Esophagus muscularis mucosa (tissue), 4 donors: ENCODE measurements at regions not wholly inside any gene's neighbourhood (a gene's known extent, or its start where the extent isn't known, plus 50 kb on each side); places are given as distances from the start of the nearest gene placed in this dataset.

Source experiments
- DNase-seq: peaks from one replicate; pipeline ENCODE4 v3.0.0-alpha.2; 2017; ENCODE audit errors: extremely low spot score
- H3K27ac ChIP-seq, 4 donors: fragments of 200-600 bp; sonication (generic); replicated peaks in 1 of 4; 1 replicate in 3 of 4; 2 replicates in 1 of 4; pipeline ENCODE4 v1.5.1; 2016 to 2019; ENCODE audit warnings: mild to moderate bottlenecking in 1 of 4
- H3K27me3 ChIP-seq, 4 donors: fragments of 200-600 bp; sonication (generic); one replicate each; pipeline versions ENCODE4 v1.5.1 to v1.6.0; 2016 to 2019
- H3K36me3 ChIP-seq, 4 donors: fragments of 200-600 bp; sonication (generic); one replicate each; pipeline ENCODE4 v1.5.1; 2016 to 2019
- H3K4me1 ChIP-seq, 4 donors: fragments of 200-600 bp; sonication (generic); one replicate each; pipeline ENCODE4 v1.5.1; 2016 to 2019
- H3K4me3 ChIP-seq, 4 donors: fragments of 200-600 bp; sonication (generic); 1 replicate in 2 of 4; 2 replicates in 2 of 4; pipeline ENCODE4 v1.5.1; 2016 to 2019; ENCODE audit warnings: mild to moderate bottlenecking in 4 of 4, moderate library complexity in 1 of 4
- H3K9me3 ChIP-seq, 4 donors: fragments of 200-600 bp; sonication (generic); 1 replicate in 3 of 4; 2 replicates in 1 of 4; pipeline ENCODE4 v1.5.1; 2016 to 2019
- CTCF ChIP-seq, 3 experiments: fragments of 200-600 bp in 2 of 3; fragments of 450-650 bp in 1 of 3; sonication (generic) in 2 of 3; IDR thresholded peaks; one replicate each; pipeline ENCODE4 v1.5.1; 2017 to 2019; ENCODE audit warnings: antibody characterized with exemption in 3 of 3, mild to moderate bottlenecking in 2 of 3, moderate library complexity in 1 of 3
- EP300 ChIP-seq: sonication (generic); formaldehyde crosslinking; IDR thresholded peaks from one replicate; pipeline ENCODE4 v1.6.1; 2017; ENCODE audit warnings: antibody characterized with exemption
- POLR2A ChIP-seq: fragments of 450-650 bp; IDR thresholded peaks from one replicate; pipeline ENCODE4 v1.6.1; 2017; ENCODE audit warnings: antibody characterized with exemption, moderate library complexity, mild to moderate bottlenecking, low read depth
- POLR2AphosphoS5 ChIP-seq, 2 donors: sonication (generic); formaldehyde crosslinking; IDR thresholded peaks; one replicate each; pipeline ENCODE4 v1.6.1; 2017; ENCODE audit warnings: antibody characterized with exemption in 2 of 2
- WGBS: methylation state at CpG from one replicate; pipeline ENCODE4 v1.1.5; 2018; 5-methylcytosine and 5-hydroxymethylcytosine counted together
- intact Hi-C: fragments of 100-400 bp; cut with DNase I; formaldehyde crosslinking; loops from one replicate; pipeline ENCODE4 v1.15.1; 2023

GRCh38 chr18:8496186-8496585 lies 113.1 kb upstream of the RAB12 start:
- no peak overlapping the region for H3K4me3 ChIP-seq
- H3K27ac ChIP-seq: no peak overlapping the region
- TF ChIP-seq POLR2A: no peak
- TF ChIP-seq POLR2AphosphoS5 (IDR thresholded peaks at IDR 0.05): no peak
- no peak for TF ChIP-seq CTCF (IDR thresholded peaks at IDR 0.05)
- TF ChIP-seq EP300: no peak
- WGBS: 48% methylated on average over 9 of the region's 9 CpGs
- intact Hi-C loops: no loop called here
- H3K36me3 ChIP-seq: no peaks in the 10 kb centered on the region
- peaks cover 0 to 17% (median 11%) of the 10 kb centered on the region in 4 donors for H3K4me1 ChIP-seq
- H3K9me3 ChIP-seq: no peaks in the 10 kb centered on the region
- no peaks in the 10 kb centered on the region for H3K27me3 ChIP-seq
- DNase-seq: no peak

GRCh38 chr18:8498905-8499304 lies 110.3 kb upstream of the RAB12 start:
- H3K4me3 ChIP-seq: no peak overlapping the region
- H3K4me1 ChIP-seq: peaks cover 0 to 17% (median 11%) of the 10 kb centered on the region in 4 donors
- H3K27me3 ChIP-seq: no peaks in the 10 kb centered on the region
- intact Hi-C loops: no loop called here
- WGBS: 89% methylated on average over 4 of the region's 4 CpGs
- no peaks in the 10 kb centered on the region for H3K36me3 ChIP-seq
- TF ChIP-seq POLR2AphosphoS5 (IDR thresholded peaks at IDR 0.05) (no peak), POLR2A (no peak), CTCF (IDR thresholded peaks at IDR 0.05) (no peak), EP300 (no peak)
- no peak for DNase-seq
- H3K27ac ChIP-seq: no peak overlapping the region
- H3K9me3 ChIP-seq: no peaks in the 10 kb centered on the region

- H3K36me3 ChIP-seq: no peaks in the 10 kb centered on the region
- H3K9me3 ChIP-seq: no peaks in the 10 kb centered on the region
- WGBS: 75% methylated on average over 8 of the region's 8 CpGs
- no peak overlapping the region for H3K4me3 ChIP-seq
- H3K27ac ChIP-seq: no peak overlapping the region
- peaks cover 0 to 17% (median 11%) of the 10 kb centered on the region in 4 donors for H3K4me1 ChIP-seq
- TF ChIP-seq POLR2AphosphoS5 (IDR thresholded peaks at IDR 0.05): no peak
- TF ChIP-seq POLR2A: no peak
- no peak for TF ChIP-seq EP300
- TF ChIP-seq CTCF (IDR thresholded peaks at IDR 0.05): no peak
- H3K27me3 ChIP-seq: peaks cover 0 to 7% (median 0%) of the 10 kb centered on the region in 4 donors
- no peak for DNase-seq
- intact Hi-C loops: no loop called here
Observed at GRCh38 chr18:8499810-8500675, 109.2 kb upstream of the RAB12 start.

- WGBS: 69% methylated on average over 12 of the region's 12 CpGs
- Histone ChIP-seq H3K27me3 (peaks cover 0 to 17% (median 0%) of the 10 kb centered on the region in 4 donors), H3K36me3 (no peaks in the 10 kb centered on the region), H3K4me3 (no peak overlapping the region), H3K27ac (no peak overlapping the region), H3K9me3 (no peaks in the 10 kb centered on the region), H3K4me1 (peaks cover 0 to 11% (median 9%) of the 10 kb centered on the region in 4 donors)
- TF ChIP-seq EP300 (no peak), CTCF (IDR thresholded peaks at IDR 0.05) (no peak), POLR2AphosphoS5 (IDR thresholded peaks at IDR 0.05) (no peak)
- intact Hi-C loops: no loop called here
- no peak for DNase-seq
Observed at GRCh38 chr18:8501044-8501443, 108.2 kb upstream of the RAB12 start.
